T-helper 2 cell treated with Interferon-gamma antibody and Interleukin-4, amounts not matched to agents 100 ng/mL and 5 ng/mL, for 36 hours (primary cell): ENCODE measurements at regions not wholly inside any gene's neighbourhood (a gene's known extent, or its start where the extent isn't known, plus 50 kb on each side); places are given as distances from the start of the nearest gene placed in this dataset.

Experiments used
- intact Hi-C: fragments of 100-400 bp; cut with micrococcal nuclease; formaldehyde crosslinking; loops from one replicate; pipeline ENCODE4 v1.15.1; 2023

DNA sequence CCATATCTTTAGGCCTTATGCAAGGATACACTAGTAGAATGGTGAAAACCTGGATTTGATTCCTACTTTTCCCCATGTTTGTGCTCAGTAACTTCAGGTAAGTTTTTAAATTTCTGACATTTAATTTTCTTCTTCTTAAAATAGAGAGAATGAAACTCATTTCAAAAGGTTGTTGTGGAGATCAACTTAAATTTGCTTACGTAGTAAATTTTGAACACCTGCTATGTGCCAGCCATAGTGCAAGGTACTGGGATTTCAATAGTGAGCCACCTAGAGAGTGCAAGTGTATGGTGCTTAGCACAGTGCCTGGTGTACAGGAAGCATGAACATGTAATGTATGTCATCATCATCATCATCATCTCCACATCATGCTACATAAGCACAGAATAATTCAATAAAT, 73.6 kb upstream of the SMIM36 start:
- intact Hi-C loops, result loop anchor here (5.0 kb wide), 1 partner anchor 58 kb away; no protein-coding TSS in a partner anchor

DNA sequence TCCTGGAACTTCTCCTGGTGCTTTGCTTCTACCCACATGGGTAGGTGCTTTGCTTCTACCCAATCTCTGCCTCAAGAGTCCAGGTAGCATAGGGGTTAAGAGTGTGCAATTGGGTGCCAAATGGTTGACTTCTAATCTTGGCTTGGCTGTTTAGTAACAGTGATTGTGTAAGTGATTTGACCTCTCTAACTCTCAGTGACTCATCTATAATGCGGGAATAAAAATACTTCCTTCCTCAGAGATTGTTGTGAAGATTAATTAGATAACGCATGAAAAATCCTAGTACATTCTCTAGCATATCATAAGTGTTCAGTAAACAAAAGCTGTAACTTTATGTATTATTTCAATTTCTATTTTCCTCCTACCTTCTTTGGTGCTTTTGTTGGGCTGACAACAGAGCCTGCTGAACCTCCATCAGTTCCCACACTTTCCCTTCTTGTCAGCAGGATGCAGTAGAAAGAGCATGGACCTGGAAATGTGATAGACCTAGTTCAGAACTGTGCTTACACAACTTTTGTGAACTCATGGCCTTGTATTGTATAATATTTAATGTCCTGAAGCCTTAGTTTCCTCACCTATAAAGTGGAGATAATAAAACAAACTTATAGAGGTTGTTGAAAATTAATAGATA, 72.9 kb upstream of the SMIM36 start:
- intact Hi-C loops, result no loop called here

DNA sequence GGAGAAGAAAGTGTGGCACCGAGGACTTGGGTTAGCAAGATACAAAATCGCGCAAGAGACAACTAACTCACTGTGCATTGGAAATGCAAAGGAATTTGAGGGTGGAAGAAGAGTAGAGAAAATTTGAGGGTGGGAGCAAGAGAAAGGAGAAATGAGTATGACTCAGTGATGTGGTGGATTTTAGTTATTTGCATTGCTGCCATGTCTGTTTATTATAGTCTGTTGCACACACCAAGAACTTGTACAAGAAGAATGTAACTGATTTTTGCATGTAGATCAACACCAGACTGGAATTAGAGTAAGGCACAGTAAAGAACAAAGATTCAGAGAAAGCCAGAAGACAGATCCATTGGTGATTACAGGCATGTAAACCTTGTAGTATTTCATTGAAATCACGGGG, 71.6 kb upstream of the SMIM36 start:
- intact Hi-C loops, result no loop called here

DNA sequence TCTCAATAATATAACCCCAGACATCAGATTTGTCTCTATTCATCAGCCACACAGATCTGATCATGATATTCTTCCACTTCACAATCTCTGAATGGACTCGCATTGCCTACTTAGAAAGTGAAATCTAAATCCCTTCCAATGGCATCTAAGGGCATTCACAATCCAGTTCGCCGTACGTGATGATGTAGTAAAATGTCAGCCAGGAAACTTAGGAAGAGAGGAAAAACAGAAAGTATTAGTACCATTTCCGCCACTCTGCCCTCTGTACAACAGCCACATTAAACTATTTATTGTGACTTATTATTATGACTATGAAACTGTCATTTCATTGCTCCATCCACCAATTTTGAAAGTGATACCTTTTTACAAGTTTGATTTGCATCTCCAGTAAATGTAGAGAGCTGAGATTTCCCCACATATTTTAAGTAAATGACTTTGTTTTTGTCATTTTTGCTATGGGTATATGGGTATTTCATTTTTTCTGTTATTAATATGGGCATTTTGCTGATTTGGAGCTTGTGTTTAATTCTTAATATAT, 69.4 kb upstream of the SMIM36 start:
- intact Hi-C loops, result no loop called here

DNA sequence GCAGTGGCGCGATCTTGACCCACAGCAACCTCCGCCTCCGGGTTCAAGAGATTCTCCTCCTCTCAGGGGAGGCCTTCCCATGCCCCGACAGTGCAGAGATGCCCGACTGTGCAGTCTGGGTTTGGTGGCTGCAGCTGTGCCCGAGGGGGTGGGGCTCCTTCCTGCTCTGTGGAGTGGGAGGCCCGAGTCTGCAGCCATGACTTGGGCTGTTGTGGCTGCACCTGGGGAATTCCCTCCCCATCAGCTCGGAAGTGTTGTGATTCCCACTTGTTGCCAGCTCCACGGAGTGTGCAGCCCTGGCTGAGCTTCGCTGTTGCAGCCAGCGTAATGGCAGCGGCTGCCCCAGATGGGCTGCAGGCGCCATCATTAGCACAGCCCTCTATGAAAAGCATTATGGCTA, 66.4 kb upstream of the SMIM36 start:
- intact Hi-C loops, result no loop called here

DNA sequence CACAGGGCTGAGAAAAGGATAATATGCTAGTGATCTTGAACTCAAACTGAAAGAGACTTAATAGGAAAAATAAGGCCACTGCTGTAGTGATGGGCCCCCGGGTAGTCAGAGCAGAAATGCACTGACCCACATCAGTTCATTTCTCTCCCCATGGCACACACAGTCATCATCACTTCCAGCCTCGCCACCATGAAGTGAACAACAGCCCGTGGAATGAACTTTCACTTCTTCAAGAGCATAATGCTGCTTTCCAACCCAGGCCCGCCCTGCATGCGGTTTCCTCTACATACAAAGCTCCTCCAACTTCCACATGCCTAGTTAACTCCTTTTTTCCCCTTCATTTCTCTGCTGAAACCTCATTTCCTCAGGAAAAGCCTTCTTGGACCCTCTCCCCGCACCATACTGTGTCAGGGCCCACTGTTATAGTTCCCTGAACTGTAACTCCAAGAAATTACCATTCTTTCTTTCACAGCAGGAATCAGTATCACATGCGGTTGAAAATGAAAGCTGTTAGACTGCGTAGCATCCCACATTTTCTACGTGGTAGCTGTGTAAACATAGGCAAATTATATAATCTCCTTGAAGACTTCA, 65.8 kb upstream of the SMIM36 start:
- intact Hi-C loops, result no loop called here

DNA sequence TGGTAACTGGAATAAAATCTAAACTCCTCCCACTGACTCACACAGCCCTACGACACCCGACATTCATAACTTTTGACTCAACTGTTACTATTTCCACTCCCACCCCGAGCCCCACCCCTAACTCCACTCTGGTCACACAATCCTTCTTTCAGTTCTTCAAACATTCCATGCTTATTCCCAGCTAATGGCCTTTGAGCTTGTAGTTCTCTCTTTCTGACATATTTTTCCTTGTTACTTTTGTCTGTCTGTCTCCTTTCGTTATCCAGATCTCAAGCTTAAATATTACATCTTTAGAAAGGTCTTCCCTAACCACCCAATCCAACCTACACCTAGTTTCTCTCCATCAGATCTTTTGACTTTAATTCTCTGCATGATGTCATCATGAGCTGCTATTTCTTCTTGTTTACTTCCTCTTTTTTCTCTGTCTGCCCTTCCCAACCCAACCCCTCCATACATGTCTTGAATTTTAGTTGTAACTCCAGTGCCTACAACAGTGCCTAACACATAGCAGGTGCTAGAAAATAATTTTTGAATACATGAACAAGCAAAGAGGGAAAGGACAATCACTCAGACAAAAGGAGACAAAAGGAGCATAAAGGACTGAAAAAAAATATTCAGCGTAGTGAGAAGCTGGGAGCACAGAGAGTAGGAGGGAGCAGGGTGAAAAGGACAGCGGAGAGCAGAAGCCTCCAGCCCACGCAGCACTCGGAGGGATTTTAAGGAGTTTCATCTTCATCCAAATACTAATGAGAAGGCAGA, 65.2 kb upstream of the SMIM36 start:
- intact Hi-C loops, result no loop called here

DNA sequence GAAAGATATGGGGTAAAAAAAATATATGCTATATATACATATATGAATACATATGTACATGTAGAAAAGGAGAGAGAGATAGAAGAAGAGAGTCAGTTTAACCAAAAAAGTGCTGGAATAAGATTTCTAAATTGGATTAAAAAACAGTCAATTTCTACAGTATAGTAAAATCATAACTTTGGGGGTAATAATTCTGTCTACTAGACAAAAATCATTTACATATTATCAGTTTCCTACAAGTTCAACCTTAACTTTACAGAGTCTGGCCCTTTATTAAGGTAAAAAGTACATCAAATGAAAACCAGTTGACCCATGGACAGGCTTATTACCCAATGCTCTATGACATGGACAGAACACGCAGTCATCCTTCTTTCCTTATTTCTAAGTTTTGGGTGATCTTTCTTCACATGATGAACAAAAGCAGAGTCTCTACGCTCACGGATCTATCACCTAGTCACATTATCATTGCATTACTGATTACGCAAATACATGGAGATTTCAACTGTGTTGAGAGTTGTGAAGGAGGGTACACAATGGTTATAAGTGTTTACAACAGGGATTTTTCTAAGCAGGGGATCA, 63.9 kb upstream of the SMIM36 start:
- intact Hi-C loops, result no loop called here

DNA sequence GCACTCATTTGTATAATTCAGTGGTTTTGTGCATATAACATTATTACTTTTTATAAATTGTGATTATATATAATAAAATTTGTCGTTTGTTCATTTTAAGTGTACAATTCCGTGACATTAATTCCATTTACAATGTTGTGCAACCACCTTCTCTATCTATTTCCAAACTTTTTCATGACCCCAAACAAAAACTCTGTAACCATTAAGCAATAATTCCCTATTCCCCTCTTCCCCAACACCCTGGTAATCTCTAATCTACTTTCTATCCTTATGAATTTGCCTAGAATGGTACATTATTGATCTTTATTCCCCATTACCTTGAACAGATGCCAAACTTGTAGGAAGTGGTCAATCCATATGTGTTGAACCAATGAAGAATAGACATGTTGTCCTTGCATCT, 61.3 kb upstream of the SMIM36 start:
- intact Hi-C loops, result no loop called here

DNA sequence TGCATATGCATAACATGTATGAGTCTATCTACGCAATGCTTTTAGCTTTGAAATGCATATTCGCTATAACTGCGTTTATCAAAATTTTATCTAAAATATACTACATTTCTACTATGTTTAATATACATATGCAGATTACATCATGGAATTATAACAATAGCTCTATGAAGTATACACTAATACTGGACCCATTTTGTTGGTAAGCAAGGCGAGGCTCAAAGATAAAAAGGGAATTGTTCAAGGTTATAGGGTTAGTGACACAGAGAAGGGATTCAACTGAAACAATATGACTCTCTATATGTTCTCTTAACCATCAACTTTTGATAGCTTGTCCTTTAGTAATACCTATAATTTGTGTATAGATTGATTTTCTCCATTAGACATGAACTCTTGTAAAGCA, 60.9 kb upstream of the SMIM36 start:
- intact Hi-C loops, result no loop called here

DNA sequence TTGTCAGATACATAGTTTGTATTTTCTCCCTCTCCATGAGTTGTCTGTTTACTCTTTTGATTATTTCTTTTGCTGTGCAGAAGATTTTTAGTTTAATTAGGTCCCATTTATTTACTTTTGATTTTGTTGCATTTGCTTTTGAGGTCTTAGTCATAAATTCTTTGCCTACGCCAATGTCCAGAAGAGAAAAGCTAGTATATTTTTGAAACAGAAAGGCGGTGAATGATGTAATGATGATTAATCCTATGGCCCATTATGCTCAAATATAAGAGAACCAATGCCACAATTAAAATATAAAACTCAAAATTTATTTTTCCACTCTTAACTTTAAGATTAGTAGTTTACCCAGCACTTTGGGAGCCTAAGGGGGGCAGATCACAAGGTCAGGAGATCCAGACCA, 59.8 kb upstream of the SMIM36 start:
- intact Hi-C loops, result no loop called here

DNA sequence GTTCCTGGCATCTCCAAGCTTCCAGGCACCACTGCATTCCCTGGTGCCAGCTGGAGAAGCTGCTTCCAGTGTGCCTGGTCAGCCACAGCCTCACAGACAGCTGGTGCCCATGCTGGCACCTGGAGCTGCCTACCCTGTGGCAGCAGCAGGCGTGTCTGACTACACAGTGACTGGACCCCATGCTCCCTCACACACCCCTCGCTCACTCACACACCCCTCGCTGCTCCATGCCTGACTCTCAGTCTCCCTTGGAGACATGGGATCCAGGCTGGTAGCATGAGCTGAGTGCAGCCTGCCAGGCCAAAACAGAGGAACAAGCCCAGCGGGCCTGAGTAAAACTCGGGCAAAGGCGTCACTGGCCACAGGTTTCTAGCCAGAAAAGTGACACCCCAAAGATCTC, 59.1 kb upstream of the SMIM36 start:
- intact Hi-C loops, result no loop called here

DNA sequence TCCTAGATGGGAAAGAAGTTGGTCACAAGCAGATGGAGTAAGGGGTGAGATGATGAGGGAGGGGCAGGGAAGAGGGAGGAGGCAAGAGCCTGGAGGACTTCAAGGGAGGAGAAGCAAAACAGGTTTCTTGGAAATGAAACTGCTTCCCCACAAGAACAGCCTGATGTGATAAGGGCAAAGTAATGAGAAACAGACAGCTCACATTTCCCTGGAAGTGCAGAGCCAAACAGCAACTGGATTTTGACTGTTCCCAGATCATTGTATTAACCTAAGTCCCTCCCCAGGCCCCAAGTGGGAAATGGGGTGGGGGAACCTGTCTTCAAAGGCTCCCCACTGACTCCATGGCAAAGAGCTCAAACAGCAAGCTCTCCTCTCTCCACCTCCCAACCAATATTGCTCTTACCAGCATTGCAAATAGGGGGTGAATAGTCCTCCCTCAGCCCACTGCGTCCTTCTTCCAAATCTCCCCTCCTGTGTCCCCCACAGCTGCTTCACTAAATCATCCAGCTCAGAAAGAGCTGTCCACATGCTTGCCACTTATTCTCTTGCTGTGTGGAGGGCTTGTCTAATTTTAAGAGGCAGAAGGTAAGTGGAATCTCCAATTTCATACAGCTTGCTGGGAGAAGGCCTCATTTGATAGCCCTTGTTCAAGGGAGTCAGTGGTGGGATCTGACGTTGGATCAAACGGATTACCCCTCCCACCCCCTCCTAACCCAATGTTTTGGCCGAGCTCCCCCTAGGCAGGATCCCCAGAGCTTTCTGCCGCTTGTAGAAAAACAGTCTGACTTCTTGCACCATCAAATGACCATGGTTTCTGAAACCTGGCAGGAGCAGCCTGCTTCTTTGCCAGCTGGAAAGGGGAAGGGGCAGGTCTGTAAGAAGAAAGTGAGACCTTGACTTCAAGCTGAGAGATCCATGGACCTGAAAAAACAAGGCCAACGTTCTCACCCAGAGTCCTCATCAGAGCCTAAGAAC, 56.3 kb upstream of the SMIM36 start:
- intact Hi-C loops, result no loop called here

DNA sequence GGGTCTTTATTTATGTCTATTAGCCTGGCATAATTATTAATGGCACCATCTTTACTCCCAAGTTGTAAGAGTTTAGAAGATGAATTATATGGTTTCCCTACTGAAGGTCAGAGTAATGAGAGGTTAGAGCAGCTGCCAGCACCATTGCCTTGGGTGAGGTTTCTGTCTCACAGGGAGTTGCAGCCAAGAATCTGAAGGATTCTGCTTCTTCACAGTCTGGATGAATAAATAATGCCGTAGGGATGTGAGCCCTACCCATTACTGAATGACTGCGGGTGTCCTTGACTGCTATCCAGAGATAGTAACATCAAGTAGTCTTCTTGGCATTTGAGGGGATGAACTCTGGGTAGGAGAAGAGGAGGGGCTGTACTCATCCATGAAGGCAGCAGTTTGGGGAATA, 52.8 kb upstream of the SMIM36 start:
- intact Hi-C loops, result no loop called here

DNA sequence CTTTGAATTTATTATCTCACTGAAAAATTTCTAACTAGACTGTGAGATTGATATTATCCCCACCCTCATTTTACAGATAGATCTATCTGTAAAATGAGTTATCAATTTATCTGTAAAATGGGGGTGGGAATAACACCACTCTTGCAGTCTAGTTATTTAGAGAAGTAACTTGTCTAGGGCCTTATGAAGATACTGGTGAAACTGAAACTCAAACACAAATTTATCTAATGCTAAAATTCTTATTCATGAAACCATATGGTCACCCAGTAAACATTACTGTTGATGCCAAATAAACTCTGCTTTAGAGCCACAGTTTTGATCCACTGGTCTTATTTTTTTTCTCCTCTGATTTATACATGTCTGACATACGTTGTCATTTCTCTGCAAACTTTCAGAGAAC, 52.1 kb upstream of the SMIM36 start:
- intact Hi-C loops, result no loop called here

DNA sequence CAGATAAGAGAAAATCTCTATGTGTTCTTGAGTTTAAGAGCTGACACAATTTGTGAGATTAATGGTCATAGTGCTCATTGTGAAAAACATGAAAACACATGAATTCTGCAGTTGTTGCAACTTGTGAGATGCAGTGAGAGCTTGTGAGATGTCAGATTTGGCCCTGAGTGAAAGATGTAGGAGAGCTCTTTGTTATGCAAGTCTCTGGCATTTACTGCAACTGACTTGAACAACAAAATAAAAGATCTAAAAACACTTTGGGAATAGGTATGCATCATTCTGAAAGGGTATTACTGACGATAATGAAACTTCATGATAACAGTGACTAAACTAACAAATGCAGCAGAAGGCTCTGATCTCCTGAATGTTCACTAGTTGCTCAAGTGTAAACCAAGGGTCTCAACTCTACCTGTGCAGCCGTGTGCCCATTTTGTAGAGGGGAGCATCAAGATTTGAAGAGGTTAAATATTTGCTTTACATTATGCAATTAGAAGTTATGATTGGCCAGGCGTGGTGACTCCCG, 50.8 kb upstream of the SMIM36 start:
- intact Hi-C loops, result no loop called here

DNA sequence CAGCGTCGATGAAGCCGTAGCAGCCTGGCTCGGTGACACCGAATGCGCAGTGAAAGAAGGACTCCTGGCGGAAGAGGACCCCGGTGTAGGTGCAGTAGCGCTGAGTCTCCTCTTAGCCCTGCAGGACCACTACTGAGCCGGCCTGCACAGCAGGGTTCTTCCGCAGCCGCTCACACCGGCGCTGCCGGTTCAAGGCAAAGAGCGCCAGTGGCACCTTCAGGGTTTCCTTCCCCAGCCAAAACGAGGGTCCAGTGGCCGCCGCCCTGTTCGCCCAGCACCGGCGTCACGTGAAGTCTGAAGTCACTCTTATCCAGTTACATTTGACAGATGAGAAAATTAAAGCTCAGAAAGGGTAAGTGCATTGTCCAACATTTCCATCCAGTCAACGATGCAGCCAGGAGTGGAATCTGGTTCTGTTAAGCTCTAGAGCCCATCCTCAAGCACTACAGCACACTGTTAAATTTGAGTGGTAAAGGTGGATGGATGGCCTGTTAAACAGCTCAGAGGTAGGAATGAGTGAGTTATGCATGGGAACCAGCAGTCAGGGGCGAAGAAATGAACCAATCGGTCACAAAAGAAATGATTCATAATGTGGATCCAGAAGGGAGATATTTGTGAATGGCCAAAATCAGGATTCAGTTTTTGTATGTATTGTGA, 50.2 kb upstream of the SMIM36 start:
- intact Hi-C loops, result no loop called here
